Pancreas (tissue), 10 donors: ENCODE measurements at regions not wholly inside any gene's neighbourhood (a gene's known extent, or its start where the extent isn't known, plus 50 kb on each side); places are given as distances from the start of the nearest gene placed in this dataset.

ENCODE experiments used
- ATAC-seq, 4 donors: fragments of 200-7000 bp; cut with Tn5 transposase; one replicate each; pipeline versions ENCODE4 v1.8.0 to v1.9.1; 2020; ENCODE audit warnings: mild to moderate bottlenecking in 4 of 4, moderate library complexity in 4 of 4
- DNase-seq, 6 donors: peaks; one replicate each; pipeline ENCODE4 v3.0.0-alpha.2; 2020
- FAIRE-seq: peaks from 2 replicates; lab custom pipeline; 2012; peaks lifted over from hg19 to GRCh38; lab: Jason Lieb, UNC
- H3K27ac ChIP-seq, 4 donors: fragments of 200-600 bp; sonication (generic); 1 replicate in 3 of 4; 2 replicates in 1 of 4; pipeline versions ENCODE4 v1.5.0 to v1.8.0; 2020
- H3K27me3 ChIP-seq, 4 donors: fragments of 200-600 bp; one replicate each; pipeline ENCODE4 v1.8.0; 2021
- H3K36me3 ChIP-seq, 3 donors: fragments of 200-600 bp; sonication (generic) in 1 of 3; one replicate each; pipeline versions ENCODE4 v1.5.0 to v1.8.0; 2020 to 2021
- H3K4me1 ChIP-seq, 3 donors: fragments of 200-600 bp; one replicate each; pipeline ENCODE4 v1.8.0; 2021
- H3K4me3 ChIP-seq, 4 donors: fragments of 200-600 bp; sonication (generic) in 2 of 4; one replicate each; pipeline versions ENCODE4 v1.5.0 to v1.8.0; 2020 to 2021
- H3K9me3 ChIP-seq, 4 donors: fragments of 200-600 bp; one replicate each; pipeline ENCODE4 v1.8.0; 2021
- CTCF ChIP-seq, 4 donors: fragments of 200-600 bp; sonication (generic) in 3 of 4; IDR thresholded peaks; one replicate each; pipeline versions ENCODE4 v1.5.0 to v1.8.0; 2021; ENCODE audit warnings: antibody characterized with exemption in 4 of 4
- WGBS, 2 donors: extraction: QIAGEN DNeasy Blood & Tissue Kit; methylation state at CpG; one replicate each; pipeline ENCODE4 v1.1.7; 2013; 5-methylcytosine and 5-hydroxymethylcytosine counted together
- intact Hi-C, 3 donors: fragments of 100-400 bp; cut with DNase I; formaldehyde crosslinking; loops; one replicate each; pipeline versions ENCODE4 v1.11.1 to v1.14.2; 2022
- donor health status: healthy with polysubstance abuse.
- donor health status: DM: no; HTN: no; CAD: no; lungs with moderate emphysema.
- donor health status: DM: no; HTN: no; CAD: no.
- donor health status: control.
- donor health status: control.
- donor health status: Bipolar disorder and iron deficiency.
- donor health status: DM: yes; HTN: yes; CAD: no.
- donor health status: DM: no; HTN: no; CAD: no.
- donor health status: DM: no; HTN: no; CAD: no.
- donor health status: DM: yes; HTN: yes; CAD: no.

- no peak for TF ChIP-seq CTCF (IDR thresholded peaks at IDR 0.05)
- H3K9me3 ChIP-seq, result peaks cover 0 to 6% (median 0%) of the 10 kb centered on the region in 4 donors
- DNase-seq, result no peak
- 93% methylated on average over 1 of the region's 1 CpG for WGBS, 2 donors
- no peak for ATAC-seq
- H3K4me3 ChIP-seq, result no peak overlapping the region
- no peaks in the 10 kb centered on the region for H3K27me3 ChIP-seq
- no peak overlapping the region for H3K27ac ChIP-seq
- intact Hi-C loops, result no loop called here
- H3K4me1 ChIP-seq, result no peaks in the 10 kb centered on the region
- no peak for FAIRE-seq
- H3K36me3 ChIP-seq, result no peaks in the 10 kb centered on the region
These were observed 245.2 kb upstream of the MOCS1 start for GRCh38 chr6:40179496-40179895.

DNA sequence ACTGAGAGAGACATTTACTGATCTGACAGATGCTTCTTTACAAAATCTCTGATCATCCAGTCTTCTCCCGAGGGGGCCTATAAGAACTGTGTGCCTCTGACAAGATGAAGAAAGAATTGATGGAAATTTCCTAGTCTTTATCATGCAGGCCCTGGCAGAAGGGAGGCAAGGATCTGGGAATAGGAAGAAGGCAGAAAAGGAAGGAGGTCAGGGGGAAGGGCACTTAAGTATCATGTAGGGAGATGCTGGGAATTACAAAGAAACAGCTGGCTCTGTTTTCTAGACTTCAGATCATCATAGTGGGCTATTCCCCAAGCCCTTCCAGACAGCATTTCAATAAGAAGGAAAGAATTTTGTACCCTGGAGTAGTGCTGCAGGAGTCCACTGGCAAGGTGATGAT, 243.3 kb upstream of the MOCS1 start:
- no peaks in the 10 kb centered on the region for H3K4me1 ChIP-seq
- H3K9me3 ChIP-seq, result no peaks in the 10 kb centered on the region
- intact Hi-C loops, result no loop called here
- H3K36me3 ChIP-seq, result no peaks in the 10 kb centered on the region
- no peak overlapping the region for H3K4me3 ChIP-seq
- TF ChIP-seq CTCF (IDR thresholded peaks at IDR 0.05), result no peak
- 80 to 95% methylated on average over 1 of the region's 1 CpG for WGBS, 2 donors
- no peak overlapping the region for H3K27ac ChIP-seq
- FAIRE-seq (no peak), ATAC-seq (no peak), DNase-seq (no peak)
- H3K27me3 ChIP-seq, result no peaks in the 10 kb centered on the region

DNA sequence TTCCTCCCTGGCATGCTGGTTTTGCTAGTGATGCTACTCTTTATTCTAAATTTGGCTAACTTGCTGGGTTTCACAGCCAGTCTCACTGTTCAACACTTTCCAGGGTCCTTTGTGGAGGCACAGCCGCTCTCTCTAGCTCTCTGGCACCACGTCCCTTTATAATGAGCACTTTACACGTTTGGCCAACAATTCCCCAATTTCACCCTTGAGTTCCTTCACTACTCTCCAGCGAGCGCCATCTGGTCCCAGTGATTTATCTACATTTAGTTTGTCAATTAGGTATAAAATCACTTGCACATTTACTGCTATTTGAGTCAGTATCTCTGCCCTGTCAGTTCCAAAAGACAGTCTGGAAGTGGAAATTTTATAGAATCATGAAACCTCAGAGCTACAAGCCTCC, 241.9 kb upstream of the MOCS1 start:
- intact Hi-C loops, result no loop called here
- FAIRE-seq (no peak), DNase-seq (no peak), ATAC-seq (no peak)
- Histone ChIP-seq H3K27me3 (no peaks in the 10 kb centered on the region), H3K4me1 (no peaks in the 10 kb centered on the region), H3K4me3 (no peak overlapping the region), H3K36me3 (no peaks in the 10 kb centered on the region), H3K9me3 (no peaks in the 10 kb centered on the region), H3K27ac (no peak overlapping the region)
- 87% methylated on average over 5 of the region's 5 CpGs for WGBS, 2 donors
- TF ChIP-seq CTCF (IDR thresholded peaks at IDR 0.05), result no peak

DNA sequence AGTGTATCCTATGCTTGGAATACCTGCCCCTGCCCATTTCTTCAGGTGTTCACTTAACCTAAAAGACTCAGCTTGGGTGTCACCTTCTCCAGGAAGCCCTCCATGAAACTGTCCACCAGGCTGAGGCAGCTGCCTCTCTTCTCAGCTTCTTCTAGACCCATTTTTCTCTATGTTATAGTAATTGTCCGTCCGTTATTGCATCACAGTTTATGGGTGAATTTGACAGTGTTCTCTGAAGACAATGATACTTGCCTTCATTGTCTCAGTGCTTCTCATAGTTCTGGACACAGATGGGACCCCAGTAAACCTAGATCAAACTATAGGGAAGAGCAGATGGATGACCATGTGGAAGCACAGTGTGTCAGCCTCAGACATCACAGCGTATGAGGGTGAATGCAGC, 238.0 kb upstream of the MOCS1 start:
- Histone ChIP-seq H3K4me3 (no peak overlapping the region), H3K4me1 (no peaks in the 10 kb centered on the region), H3K27me3 (no peaks in the 10 kb centered on the region), H3K36me3 (no peaks in the 10 kb centered on the region), H3K27ac (no peak overlapping the region), H3K9me3 (no peaks in the 10 kb centered on the region)
- 91 to 97% methylated on average over 3 of the region's 3 CpGs for WGBS, 2 donors
- intact Hi-C loops, result no loop called here
- no peak for FAIRE-seq
- TF ChIP-seq CTCF (IDR thresholded peaks at IDR 0.05), result no peak
- no peak for ATAC-seq
- DNase-seq, result no peak

DNA sequence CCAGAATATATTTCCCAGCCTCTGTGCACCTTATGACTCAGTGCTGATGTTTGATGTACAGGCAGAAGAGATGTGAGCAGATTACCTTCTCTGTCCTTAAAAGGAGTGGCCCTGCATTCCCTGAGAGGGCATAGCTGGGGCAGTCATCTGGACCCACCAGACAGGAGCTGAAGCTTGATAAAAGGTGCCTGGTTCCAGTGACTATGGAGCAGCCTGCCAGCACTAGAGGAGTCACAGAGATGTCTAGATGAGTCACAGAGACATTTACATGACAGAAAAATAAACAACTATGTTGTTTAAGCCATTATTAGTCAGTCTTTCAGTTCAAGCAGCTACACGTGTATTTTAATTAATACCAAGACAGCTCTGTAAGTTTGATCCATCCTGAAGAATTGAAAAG, 237.1 kb upstream of the MOCS1 start:
- WGBS, 2 donors, result 71 to 75% methylated on average over 1 of the region's 1 CpG
- Histone ChIP-seq H3K4me1 (no peaks in the 10 kb centered on the region), H3K4me3 (no peak overlapping the region), H3K27me3 (no peaks in the 10 kb centered on the region), H3K27ac (no peak overlapping the region), H3K9me3 (no peaks in the 10 kb centered on the region), H3K36me3 (no peaks in the 10 kb centered on the region)
- DNase-seq (no peak), FAIRE-seq (no peak), ATAC-seq (no peak)
- TF ChIP-seq CTCF (IDR thresholded peaks at IDR 0.05), result no peak
- intact Hi-C loops, result no loop called here
